ENCODE measurements at regions not wholly inside any gene's neighbourhood (a gene's known extent, or its start where the extent isn't known, plus 50 kb on each side); places are given as distances from the start of the nearest gene placed in this dataset.

- no peak for DNase-seq (ENCODE audit: extremely low spot score)
- POLR2A ChIA-PET, result no interaction called here
- CTCF ChIA-PET, result interaction anchor here (1.0 kb wide), 1 partner anchor 8 kb away, joined by 3 read pairs; no protein-coding TSS in a partner anchor
- TF ChIP-seq CTCF (IDR thresholded peaks at IDR 0.05; ENCODE audit: control extremely low read depth, extremely low read depth, low read depth, missing control alignments), result no peak
These were observed 670.6 kb downstream of the PTPRU start for GRCh38 chr1:29906927-29907326.

- ChIA-PET CTCF (no interaction called here), POLR2A (no interaction called here)
- no peak for DNase-seq (ENCODE audit: extremely low spot score)
- TF ChIP-seq CTCF (IDR thresholded peaks at IDR 0.05; ENCODE audit: control extremely low read depth, extremely low read depth, low read depth, missing control alignments), result no peak
These were observed 667.3 kb downstream of the PTPRU start for GRCh38 chr1:29903548-29904166.

- ChIA-PET POLR2A (no interaction called here), CTCF (interaction anchor here (0.9 to 1.4 kb wide), 3 partner anchors 8 to 33 kb away, joined by 3 to 4 read pairs (median 3); no protein-coding TSS in a partner anchor)
- DNase-seq (ENCODE audit: extremely low spot score), result no peak
- TF ChIP-seq CTCF (IDR thresholded peaks at IDR 0.05; ENCODE audit: control extremely low read depth, extremely low read depth, low read depth, missing control alignments), result no peak
These were observed 665.5 kb downstream of the PTPRU start for GRCh38 chr1:29901624-29902325.

- ChIA-PET CTCF (interaction anchor here (1.4 kb wide), 1 partner anchor 9 kb away, joined by 4 read pairs; no protein-coding TSS in a partner anchor), POLR2A (no interaction called here)
- TF ChIP-seq CTCF (IDR thresholded peaks at IDR 0.05; ENCODE audit: control extremely low read depth, extremely low read depth, low read depth, missing control alignments), result no peak
- DNase-seq (ENCODE audit: extremely low spot score), result no peak
These were observed 664.4 kb downstream of the PTPRU start for GRCh38 chr1:29900712-29901111.

- DNase-seq (ENCODE audit: extremely low spot score), result no peak
- no peak for TF ChIP-seq CTCF (IDR thresholded peaks at IDR 0.05; ENCODE audit: control extremely low read depth, extremely low read depth, low read depth, missing control alignments)
- POLR2A ChIA-PET, result no interaction called here
- CTCF ChIA-PET, result interaction anchor here (1.4 kb wide), 1 partner anchor 10 kb away, joined by 4 read pairs; no protein-coding TSS in a partner anchor
These were observed 663.9 kb downstream of the PTPRU start for GRCh38 chr1:29900104-29900679.

GRCh38 chr1:29896791-29897714 lies 660.7 kb downstream of the PTPRU start:
- no peak for DNase-seq (ENCODE audit: extremely low spot score)
- ChIA-PET CTCF (no interaction called here), POLR2A (no interaction called here)
- TF ChIP-seq CTCF (IDR thresholded peaks at IDR 0.05; ENCODE audit: control extremely low read depth, extremely low read depth, low read depth, missing control alignments), result no peak

All from GM10248 (cell line).